ENCODE measurements at regions not wholly inside any gene's neighbourhood (a gene's known extent, or its start where the extent isn't known, plus 50 kb on each side); places are given as distances from the start of the nearest gene placed in this dataset.
"Not testable (repeated sequence)": the region's sequence is repeated elsewhere in the genome, so short reads cannot be mapped to it uniquely, and the experiment has no call there.

DNA sequence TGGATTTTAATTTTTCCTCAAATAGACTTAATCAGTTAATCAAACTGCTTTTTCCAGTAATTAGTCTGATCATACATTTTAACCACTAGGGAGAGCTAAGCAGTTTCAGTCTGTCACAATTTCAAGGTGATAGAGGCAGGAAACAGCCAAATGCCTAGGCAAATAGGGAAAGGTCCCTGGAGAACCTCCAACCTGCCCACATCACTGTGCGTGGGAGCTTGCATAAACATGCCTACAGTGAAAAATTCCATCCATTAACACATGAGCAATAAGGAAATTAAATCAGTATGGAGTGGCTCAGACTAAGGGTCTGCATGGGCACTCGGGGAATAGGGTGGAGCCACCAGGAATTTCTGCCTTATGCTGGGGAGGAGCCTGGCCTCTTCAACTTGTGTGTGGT is 74.6 kb downstream of the AASDHPPT start:
- DNase-seq: no peak

DNA sequence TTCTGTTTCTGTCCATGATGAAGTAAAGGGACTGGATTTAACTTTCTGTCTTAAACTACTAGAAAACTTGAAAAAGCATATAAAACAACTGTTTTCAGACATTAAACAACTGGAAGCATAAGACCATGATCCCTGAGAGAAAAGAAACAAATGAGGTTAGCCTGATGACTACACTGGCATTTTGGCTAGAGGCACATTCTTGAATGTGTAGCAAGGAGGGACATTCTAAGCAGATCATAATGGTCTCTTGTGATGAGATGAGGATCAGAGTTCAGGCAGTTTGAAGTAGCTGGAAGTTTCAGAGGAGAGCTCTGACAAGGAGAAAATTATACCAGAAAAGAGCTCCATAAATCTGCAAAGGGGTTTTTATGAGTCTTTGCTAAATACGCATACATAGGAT is 75.4 kb downstream of the AASDHPPT start:
- no peak for DNase-seq

DNA sequence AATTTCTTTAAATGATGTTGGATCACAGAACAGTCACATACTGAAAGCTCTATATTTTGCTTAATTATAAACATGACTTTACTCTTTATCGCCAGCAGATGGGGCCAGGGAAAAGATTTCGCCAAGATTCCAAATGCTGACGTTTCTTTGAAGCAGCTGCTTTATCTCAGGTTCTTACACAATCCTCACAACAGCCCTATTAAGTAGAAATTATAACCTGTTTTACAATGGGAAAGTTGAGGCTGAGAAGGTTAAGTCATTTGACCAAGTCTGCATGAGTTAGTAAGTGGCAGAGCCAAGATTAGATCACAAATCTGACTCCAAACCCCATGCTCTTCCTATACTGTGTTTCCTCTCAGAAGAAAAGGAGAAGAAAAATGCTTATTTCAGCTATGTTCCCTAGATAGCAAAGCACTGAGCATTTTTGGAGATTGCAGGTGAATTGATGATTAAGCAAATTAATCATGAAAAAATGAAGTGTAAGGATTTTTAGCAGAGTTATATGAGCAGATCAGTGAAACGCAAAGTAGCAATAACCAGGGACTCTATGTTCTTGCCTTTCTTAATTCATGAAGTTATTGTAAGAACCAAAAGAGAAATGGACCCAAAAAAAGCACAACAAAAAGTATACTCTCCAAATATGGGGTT is 79.0 kb downstream of the AASDHPPT start:
- DNase-seq: peak in 1 of 5 donors; percentile 2

DNA sequence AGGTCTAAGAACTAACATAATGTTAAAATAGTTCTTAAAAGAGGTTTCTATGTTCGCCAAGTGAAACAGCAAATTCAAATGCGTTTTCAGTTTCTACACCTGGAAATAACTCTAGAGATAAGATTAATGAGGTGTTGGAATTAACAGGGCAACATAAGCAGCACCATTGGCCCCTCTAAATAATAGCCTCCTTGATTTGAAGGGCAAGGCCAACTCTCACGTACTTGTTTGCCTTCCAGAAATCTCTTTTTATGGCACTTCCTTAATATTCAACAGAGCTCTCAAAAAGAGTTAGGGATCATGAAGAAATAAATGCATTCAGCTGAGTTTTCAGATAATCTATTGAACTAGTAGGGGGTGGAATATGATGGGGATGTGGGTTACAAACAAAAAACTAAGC is 80.9 kb downstream of the AASDHPPT start:
- no peak for DNase-seq

DNA sequence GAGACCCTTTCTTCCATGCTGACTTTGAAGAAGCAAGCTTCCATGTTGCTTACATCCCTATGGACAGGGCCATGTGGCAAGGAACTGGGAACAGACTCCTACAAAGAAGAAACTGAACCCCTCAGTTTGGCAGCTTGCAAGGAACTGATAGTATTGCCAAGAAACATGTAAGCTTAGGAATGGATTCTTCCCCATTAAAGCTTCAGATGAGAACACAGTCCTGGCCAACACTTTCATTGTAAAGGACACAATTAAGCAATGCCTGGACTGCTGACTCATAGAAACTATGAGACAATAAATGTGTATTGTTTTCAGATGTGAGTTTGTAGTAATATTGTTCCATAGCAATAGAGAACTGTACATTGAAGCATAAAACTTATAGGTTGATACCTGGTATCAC is 82.4 kb downstream of the AASDHPPT start:
- DNase-seq: no peak

DNA sequence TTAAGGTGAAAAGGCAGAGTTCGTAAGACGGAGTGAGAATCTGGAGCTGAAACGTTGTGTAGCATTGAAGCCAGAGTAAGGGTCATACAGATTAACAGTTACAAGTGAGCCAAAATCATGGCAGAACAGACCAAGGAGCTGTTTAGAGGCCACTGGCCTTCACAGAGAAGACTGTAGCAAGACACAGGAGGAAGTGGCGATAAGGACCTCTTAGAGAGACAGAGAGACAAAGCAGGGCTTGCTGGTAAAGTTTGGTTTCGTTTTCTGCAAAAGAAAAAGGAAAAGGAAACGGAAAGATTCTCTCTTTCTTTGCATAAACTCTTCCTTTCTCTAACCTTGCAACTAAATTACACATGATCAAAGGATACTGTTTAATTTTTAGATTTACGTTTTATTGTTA is 83.0 kb downstream of the AASDHPPT start:
- no peak for DNase-seq

DNA sequence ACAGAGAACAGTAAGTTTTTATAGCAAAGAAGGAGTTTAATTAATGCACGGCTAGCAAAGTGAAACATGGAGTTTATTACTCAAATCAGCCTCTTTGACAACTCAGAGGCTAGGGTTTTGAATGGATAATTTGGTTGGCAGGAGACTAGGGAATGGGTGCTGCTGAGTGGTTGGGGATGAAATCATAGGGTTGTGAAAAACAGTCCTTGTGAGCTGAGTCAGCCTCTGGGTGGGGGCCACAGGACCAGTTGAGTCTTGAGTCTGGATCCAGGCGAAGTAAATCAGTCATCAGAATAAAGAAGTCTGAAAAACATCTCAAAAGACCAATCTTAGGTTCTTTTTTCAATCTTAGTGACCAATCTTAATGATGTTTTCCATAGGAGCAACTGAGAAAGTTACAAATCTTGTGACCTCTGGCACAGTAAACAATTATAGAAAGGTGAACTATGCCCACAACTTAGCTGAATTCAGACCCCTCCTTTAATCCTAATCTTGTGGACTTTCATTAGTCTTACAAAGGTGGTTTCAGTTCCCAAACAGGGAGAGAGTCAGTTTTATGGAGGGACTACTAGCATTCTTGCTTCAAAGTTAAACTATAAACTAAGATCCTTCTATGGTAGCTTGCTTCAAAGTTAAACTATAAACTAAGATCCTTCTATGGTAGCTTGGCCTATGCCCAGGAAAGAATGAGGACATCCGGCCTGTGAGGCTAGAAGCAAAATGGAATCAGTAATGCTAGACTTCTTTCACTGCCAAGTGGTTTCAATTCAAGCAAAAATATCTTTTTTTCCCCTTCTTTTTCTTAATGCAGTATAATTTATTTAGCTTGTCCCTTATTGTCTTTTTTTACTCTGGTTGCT is 84.5 kb downstream of the AASDHPPT start:
- DNase-seq: no peak

DNA sequence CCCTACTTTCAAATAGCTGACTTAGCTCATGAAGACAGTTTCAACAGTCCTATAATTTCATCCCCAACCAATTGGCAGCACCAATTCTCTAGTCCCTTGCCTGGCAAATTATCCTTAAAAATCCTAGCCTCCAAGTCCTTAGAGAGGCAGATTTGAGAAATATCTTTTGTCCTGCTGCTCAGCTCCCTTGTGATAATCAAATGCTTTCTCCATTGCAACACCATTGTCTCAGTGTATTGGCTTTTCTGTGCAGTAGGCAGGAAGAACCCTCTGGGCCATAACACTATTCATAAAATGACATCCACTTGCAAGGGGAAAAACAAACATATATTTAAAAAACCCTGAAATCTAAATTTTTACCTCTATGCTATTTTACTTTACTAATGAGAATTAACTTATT is 89.6 kb downstream of the AASDHPPT start:
- no peak for DNase-seq

DNA sequence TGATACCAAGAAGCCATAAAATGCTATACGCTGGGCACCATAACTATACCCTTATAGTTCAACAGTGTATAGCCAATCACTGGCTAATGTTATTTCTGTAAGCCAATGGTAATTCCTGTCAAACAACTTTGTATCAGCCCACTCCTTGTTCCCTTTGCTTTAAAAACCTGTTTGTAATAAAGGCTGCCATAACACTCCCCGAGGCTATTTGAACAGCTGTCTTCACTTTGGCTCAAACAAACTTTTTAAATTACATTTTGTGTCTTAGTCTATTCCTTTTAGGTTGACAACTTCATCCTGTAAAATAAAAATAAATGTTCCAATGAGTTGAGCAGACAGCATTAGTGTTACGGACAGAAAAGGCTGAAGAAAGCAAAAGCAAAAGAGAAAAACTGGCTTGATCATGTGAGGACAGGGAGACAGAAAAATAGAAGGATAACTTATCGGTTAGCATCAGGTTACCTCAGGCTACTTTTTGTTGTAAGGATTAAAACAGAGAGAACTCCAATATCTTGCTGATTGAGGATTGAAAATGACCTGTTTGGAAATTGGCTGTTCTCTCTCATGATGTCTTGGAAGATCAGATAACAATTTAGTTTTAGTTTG is 95.0 kb downstream of the AASDHPPT start:
- no peak for DNase-seq

DNA sequence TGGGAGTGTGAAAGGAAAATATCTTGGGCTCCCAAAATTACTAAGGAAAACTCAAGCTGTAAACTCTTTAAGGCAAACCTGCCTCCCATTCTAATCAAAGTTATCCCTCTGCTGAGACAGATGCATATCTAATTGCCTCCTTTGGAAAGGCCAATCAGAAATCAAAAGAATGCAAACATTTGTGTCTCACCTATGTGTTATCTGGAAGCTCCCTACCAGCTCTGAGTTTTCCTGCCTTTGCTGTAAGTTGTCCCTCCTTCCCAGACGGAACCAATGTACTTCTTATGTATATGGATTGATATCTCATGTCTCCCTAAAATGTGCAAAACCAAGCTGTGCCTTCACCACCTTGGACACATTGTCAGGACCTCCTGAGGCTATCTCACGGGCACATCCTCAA is 95.8 kb downstream of the AASDHPPT start:
- no peak for DNase-seq

DNA sequence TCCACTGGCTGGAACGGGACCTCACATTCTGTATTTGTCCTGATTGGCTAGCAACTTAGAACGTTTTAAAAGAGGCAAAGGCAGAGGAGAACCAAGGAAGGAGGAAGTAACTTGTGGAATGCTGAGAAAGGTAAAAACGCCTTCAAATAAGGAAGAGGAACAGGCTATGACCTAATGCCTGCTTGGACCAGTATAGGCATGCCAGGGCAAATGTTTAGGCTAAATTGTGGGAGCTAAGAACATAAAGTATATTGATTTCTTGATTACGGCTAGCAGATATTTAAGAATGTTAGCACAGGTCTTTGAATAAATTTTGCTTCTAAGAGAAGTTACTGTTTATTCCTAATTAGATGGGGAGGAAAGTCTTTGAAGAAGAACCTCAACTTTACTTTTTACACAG is 96.5 kb downstream of the AASDHPPT start:
- DNase-seq: not testable (repeated sequence)

DNA sequence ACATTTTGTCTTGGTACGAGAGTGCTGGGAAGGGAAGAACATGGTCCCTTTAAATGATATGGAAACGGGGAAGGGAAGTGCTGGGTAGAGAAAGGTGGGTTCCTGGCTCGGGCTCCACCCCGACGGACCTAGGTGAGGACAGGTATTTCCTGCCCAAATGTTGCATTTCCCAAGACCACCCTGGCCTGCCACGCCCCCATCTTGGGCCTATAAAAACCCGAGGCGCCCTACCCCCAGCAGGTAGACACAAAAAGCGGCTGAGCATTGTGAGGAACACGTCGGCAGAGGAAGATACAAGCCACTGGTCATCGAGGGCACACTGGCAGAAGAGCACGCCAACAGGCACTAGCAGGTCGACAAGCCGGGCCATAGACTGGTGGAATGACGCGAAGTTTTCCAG is 99.4 kb downstream of the AASDHPPT start:
- DNase-seq: no peak

DNA sequence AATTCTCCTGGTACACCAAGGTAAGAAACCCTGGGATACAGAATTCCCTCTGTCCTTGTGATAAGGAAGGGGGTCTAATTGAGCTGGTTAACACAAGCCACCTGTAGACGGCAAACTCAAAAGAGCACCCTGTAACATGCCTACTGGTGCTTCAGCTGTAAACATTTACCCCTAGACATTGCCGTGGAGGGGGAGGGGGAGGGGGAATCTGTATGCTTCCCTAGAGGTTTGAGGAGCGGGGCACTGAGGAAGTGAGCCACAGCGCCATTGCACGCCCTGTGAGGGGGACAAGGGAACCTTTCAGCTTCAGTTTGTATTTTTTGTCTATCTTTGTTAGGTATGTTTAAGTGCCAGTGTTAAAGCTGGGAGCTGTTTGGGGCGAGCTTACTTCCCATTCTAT is 99.8 kb downstream of the AASDHPPT start:
- no peak for DNase-seq

DNA sequence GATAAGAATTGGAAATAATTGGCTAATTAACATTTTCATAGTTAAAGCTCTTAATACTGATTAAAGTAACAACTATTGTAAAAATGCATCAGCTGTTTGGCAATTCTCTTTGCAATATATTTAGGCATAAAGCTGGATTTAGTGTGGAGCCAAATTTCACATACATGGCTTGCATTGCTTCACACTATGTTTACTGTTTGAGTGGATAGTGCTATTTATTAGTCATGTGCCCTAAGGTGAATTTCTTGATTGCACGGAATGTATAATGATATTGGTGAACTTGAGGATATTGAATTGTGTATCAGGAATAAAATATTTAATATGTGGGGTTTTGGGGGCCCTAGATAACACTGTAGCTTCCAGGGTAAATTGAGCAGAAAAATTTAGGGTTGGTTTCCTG is 100.9 kb downstream of the AASDHPPT start:
- DNase-seq: no peak

DNA sequence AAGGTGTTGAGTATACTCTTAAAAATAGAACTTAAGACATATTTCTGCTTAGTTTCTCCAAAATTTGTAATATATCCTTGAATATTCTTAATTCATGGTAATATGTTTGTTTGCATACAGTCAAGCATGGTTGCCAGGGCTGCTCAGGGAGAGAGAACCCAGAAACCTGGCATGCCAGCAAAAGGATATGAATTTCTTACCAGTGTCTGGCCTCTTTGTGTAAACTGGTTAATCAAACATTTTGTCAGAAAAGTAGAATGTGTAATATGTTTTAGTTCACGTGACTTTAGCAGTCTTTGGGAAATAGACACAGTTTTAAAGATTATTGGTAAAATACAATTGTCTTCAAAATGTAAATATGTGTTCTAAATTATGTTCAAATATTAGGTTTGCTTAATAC is 101.6 kb downstream of the AASDHPPT start:
- no peak for DNase-seq

DNA sequence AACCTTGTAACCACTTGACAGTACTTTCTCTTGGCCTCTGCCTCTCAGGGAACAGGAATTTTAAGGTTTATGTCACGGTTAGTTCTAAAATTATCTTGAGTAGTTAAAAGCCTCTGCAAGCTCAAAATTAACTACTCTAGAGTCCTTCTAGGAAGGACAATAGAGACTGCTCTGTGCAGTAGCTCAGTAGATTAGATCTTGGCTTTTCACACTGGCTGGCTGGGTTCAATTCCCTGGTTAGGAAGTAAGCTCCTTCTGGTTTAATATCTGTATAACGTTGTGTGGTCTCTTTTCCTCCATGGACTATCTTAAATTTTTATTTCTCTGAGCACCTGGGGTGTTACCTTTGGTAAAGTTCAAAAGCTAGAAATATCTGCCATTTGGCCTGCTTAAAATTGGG is 109.2 kb downstream of the AASDHPPT start:
- DNase-seq: no peak

DNA sequence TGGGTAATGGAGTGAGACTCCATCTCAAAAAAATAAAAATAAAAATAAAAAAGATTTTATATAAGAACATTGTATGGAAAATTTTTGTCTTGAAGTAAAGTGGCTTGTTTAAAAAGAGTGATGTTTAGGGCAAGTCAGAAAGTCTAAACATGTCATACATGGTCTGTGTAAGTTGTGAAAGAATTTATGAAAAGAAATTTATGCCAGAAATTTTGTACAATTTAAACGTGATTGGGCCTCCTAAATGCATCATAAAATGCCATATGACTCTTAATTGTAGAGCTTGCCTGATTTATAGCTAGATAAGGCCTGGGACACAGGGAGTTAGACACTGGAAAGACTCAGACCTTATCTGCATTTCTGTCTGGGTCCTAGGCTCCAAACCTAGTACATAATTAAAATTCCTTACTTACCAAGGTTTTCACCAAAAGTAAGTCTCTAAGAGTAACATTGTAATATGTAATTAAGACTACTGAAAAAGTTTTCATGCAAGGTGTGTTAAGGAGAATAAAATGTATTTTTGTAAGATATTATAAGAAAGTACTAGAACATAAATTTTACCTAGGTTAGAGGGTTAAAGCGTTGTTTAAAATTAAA is 110.5 kb downstream of the AASDHPPT start:
- no peak for DNase-seq

DNA sequence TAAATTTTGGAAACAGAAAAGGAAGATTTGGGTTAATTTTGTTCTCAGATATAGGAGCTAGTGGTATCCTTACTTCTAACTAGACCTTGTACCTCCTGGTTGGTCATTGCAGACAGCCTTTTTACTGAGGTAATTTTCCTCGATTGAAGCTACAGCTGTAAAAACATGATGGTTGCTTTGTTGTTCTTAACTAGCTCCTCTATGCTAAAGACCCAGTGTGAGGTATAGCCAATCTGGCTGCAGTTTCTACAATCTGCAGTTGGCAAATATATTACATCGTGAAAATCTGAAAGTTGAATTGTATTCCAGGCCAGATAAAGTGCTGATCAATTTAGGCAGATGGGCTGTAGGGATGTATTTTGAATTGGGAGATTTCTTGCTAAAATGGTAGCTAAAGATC is 116.5 kb downstream of the AASDHPPT start:
- DNase-seq: no peak

DNA sequence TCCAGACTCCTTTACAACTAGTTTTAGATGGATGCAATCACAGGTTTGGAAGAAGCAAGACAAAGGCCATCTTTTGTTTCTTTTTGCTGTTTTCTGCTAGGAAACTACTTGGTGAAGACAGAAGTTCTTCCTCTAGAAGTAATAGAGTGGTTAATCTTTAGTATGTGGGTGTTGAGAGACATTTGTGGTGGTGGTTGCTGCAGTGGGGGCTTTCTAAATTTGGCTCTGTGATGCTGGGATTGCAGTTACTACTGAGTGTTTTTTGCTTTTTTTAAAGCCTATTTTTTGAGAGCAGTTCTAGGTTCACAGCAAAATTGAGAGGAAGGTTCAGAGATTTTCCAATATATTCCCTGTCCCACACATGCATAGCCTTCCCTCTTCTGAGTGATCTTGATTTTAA is 120.0 kb downstream of the AASDHPPT start:
- DNase-seq: no peak

DNA sequence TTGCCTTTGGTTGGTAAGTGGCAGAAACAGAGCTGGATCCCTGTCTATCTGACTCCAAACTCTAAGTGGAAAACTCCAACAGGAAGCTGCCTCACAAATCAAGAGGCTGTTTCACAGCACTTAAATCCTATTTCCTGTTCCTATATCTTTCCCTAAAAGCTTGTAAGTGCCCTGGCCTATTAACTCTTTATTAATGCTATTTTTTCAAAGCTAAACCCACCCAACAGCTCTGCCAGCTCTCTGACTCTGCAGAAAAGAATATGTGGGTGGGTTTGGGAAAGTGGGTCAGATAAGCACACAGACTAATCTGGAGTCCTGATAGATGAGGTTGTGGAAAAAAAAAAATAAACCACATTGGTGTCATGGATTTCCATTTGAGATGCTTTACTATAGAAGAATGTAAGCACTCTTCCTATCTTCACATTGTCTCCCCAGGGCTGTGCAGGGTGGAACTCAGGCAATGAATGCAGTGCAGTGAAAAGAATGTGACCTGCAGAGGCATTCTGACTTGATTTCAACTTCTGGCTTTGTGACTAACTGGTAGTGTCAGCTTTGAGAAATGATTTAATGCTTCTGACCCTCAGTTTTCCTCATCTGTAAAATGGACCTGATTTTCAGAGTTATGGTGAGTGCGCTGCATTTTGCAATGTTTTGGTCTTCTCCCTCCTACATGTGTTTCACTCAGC is 125.6 kb downstream of the AASDHPPT start:
- DNase-seq: no peak

DNA sequence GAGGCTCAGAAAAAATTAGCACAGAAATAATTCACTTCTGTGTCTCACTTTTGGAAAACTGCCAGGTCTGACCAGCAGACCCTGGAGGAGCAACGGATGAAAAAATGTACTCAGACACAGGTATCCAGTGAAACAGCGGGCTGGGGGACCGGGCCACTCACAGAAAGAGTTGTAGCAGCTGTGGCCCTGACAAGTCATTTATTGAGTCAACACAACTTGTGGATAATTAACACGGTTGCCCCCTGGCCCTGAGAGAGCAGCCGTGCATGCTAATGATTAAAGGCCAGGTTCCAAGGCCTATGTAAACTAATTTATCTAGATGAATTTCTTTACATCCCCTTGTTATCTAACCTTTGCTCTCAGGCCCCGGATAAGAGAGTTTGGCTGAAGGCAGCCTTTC is 131.3 kb downstream of the AASDHPPT start:
- DNase-seq: no peak

DNA sequence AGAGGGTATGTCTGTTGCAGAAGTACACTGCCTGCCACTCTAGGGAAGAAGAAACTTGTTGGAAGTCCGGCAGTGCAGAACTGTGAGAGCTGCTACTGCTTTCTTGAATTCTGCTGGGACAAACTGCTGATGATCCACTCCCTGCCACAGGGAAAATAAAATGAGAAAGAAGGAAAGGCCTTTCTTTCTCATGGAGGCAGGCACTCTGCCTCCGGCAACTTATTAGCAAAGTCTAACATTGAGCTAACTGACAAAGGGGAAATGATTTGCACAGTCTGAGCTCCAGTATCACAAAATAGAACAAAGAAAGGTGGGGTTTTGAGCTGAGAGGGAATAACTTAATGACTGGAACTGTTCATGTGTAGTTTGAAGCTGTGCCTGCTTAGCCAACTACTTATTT is 134.6 kb downstream of the AASDHPPT start:
- DNase-seq: no peak

DNA sequence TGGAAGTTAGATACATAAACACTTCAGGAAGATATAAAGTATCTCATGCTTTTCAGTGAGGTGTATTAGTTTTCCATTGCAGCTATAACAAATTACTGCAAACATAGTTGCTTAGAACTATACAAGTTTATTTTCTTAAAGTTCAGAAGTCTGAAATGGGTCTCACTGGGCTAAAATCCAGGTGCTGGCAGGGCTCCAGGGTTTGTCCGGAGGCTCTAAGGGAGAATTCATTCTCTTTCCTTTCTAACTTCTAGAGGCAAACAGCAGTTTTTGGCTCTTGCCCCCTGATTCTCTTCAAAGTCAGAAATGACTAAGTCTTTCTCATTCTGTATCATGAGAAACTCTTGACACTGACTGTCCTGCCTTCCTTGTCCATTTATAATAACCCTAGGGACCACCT is 138.8 kb downstream of the AASDHPPT start:
- no peak for DNase-seq
